Eye (tissue), 1 donor: ENCODE measurements at regions not wholly inside any gene's neighbourhood (a gene's known extent, or its start where the extent isn't known, plus 50 kb on each side); places are given as distances from the start of the nearest gene placed in this dataset.

Source experiments
- DNase-seq: peaks from one replicate; pipeline ENCODE4 v3.0.0-alpha.2; 2015

- DNase-seq: no peak
These were observed 63.5 kb downstream of the ENC1 start for GRCh38 chr5:74576941-74577456.

- no peak for DNase-seq
These were observed 64.6 kb downstream of the ENC1 start for GRCh38 chr5:74575741-74576538.

GRCh38 chr5:74570250-74570649, 70.3 kb downstream of the ENC1 start:
- no peak for DNase-seq

GRCh38 chr5:74567411-74567995, 73.0 kb downstream of the ENC1 start:
- DNase-seq: no peak

- no peak for DNase-seq
These were observed 78.4 kb downstream of the ENC1 start for GRCh38 chr5:74562122-74562521.

GRCh38 chr5:74560245-74560644, 80.3 kb downstream of the ENC1 start:
- DNase-seq: no peak

GRCh38 chr5:74556631-74557595, 83.6 kb downstream of the ENC1 start:
- peak; percentile 43 for DNase-seq

- DNase-seq: peak; percentile 61
These were observed 84.5 kb downstream of the ENC1 start for GRCh38 chr5:74556006-74556405.

GRCh38 chr5:74552101-74552500, 88.4 kb downstream of the ENC1 start:
- DNase-seq: no peak

GRCh38 chr5:74550927-74551326, 89.6 kb downstream of the ENC1 start:
- no peak for DNase-seq

GRCh38 chr5:74549384-74549783, 91.1 kb downstream of the ENC1 start:
- DNase-seq: no peak

- DNase-seq: no peak
These were observed 93.7 kb downstream of the ENC1 start for GRCh38 chr5:74546796-74547195.

GRCh38 chr5:74544811-74545210, 95.7 kb downstream of the ENC1 start:
- no peak for DNase-seq

- DNase-seq: peak; percentile 67
These were observed 97.1 kb downstream of the ENC1 start for GRCh38 chr5:74543162-74543995.

- DNase-seq: no peak
These were observed 98.0 kb downstream of the ENC1 start for GRCh38 chr5:74542482-74542881.

- DNase-seq: no peak
These were observed 99.1 kb downstream of the ENC1 start for GRCh38 chr5:74541381-74541781.

- no peak for DNase-seq
These were observed 99.9 kb downstream of the ENC1 start for GRCh38 chr5:74540622-74541021.

- DNase-seq: no peak
These were observed 100.5 kb downstream of the ENC1 start for GRCh38 chr5:74539986-74540385.

GRCh38 chr5:74538206-74538661, 102.3 kb downstream of the ENC1 start:
- DNase-seq: no peak

- no peak for DNase-seq
These were observed 103.9 kb downstream of the ENC1 start for GRCh38 chr5:74536658-74537057.

GRCh38 chr5:74535926-74536325, 104.6 kb downstream of the ENC1 start:
- no peak for DNase-seq
